Ovary (tissue), 3 donors: ENCODE measurements at regions not wholly inside any gene's neighbourhood (a gene's known extent, or its start where the extent isn't known, plus 50 kb on each side); places are given as distances from the start of the nearest gene placed in this dataset.

Experiments
- CTCF ChIP-seq, 3 donors: fragments of 450-650 bp in 2 of 3; fragments of 200-600 bp in 1 of 3; IDR thresholded peaks; one replicate each; pipeline versions ENCODE4 v1.5.1 to v1.8.0; 2016 to 2022; ENCODE audit warnings: antibody characterized with exemption in 3 of 3, mild to moderate bottlenecking in 1 of 3
- EP300 ChIP-seq: sonication (generic); formaldehyde crosslinking; IDR thresholded peaks from one replicate; pipeline ENCODE4 v1.6.1; 2017; ENCODE audit warnings: antibody characterized with exemption
- POLR2A ChIP-seq: fragments of 450-650 bp; IDR thresholded peaks from one replicate; pipeline ENCODE4 v1.6.1; 2017; ENCODE audit warnings: antibody characterized with exemption, mild to moderate bottlenecking, moderate library complexity
- donor health status: DM: no; HTN: no; CAD: no.

- TF ChIP-seq CTCF (IDR thresholded peaks at IDR 0.05), result no peak
- TF ChIP-seq EP300, result no peak
- TF ChIP-seq POLR2A, result no peak
Measured at GRCh38 chr6:97361286-97361685, 78.3 kb upstream of the MMS22L start.
